GOT3 (cell line): ENCODE measurements at regions not wholly inside any gene's neighbourhood (a gene's known extent, or its start where the extent isn't known, plus 50 kb on each side); places are given as distances from the start of the nearest gene placed in this dataset.

Experiments
- DNase-seq: peaks from one replicate; lab custom pipeline; 2025; ENCODE audit warnings: mixed read lengths; lab: John Stamatoyannopoulos, UW

- no peak for DNase-seq
Measured at GRCh38 chr7:25923741-25924460, 228.1 kb upstream of the NFE2L3 start.

GRCh38 chr7:25926009-25926408, 226.0 kb upstream of the NFE2L3 start:
- peak; percentile 33 for DNase-seq

- DNase-seq: no peak
Measured at GRCh38 chr7:25926451-25926850, 225.5 kb upstream of the NFE2L3 start.

- no peak for DNase-seq
Measured at GRCh38 chr7:25926891-25927625, 224.9 kb upstream of the NFE2L3 start.

GRCh38 chr7:25927626-25927978, 224.4 kb upstream of the NFE2L3 start:
- DNase-seq: no peak

GRCh38 chr7:25928549-25929330, 223.3 kb upstream of the NFE2L3 start:
- no peak for DNase-seq

GRCh38 chr7:25929448-25929847, 222.6 kb upstream of the NFE2L3 start:
- no peak for DNase-seq

- DNase-seq: no peak
Measured at GRCh38 chr7:25930492-25931048, 221.4 kb upstream of the NFE2L3 start.

GRCh38 chr7:25931156-25931555, 220.8 kb upstream of the NFE2L3 start:
- DNase-seq: no peak

- no peak for DNase-seq
Measured at GRCh38 chr7:25933921-25934320, 218.1 kb upstream of the NFE2L3 start.

GRCh38 chr7:25940086-25940906, 211.7 kb upstream of the NFE2L3 start:
- DNase-seq: no peak

GRCh38 chr7:25944777-25945515, 207.1 kb upstream of the NFE2L3 start:
- DNase-seq: no peak

- no peak for DNase-seq
Measured at GRCh38 chr7:25945608-25946007, 206.4 kb upstream of the NFE2L3 start.

GRCh38 chr7:25946181-25946580, 205.8 kb upstream of the NFE2L3 start:
- no peak for DNase-seq

- no peak for DNase-seq
Measured at GRCh38 chr7:25947669-25948516, 204.1 kb upstream of the NFE2L3 start.

GRCh38 chr7:25949736-25950487, 202.1 kb upstream of the NFE2L3 start:
- DNase-seq: no peak

- peak; percentile 71 for DNase-seq
Measured at GRCh38 chr7:25950488-25951413, 201.2 kb upstream of the NFE2L3 start.
